ENCODE measurements at regions not wholly inside any gene's neighbourhood (a gene's known extent, or its start where the extent isn't known, plus 50 kb on each side); places are given as distances from the start of the nearest gene placed in this dataset.

DNA sequence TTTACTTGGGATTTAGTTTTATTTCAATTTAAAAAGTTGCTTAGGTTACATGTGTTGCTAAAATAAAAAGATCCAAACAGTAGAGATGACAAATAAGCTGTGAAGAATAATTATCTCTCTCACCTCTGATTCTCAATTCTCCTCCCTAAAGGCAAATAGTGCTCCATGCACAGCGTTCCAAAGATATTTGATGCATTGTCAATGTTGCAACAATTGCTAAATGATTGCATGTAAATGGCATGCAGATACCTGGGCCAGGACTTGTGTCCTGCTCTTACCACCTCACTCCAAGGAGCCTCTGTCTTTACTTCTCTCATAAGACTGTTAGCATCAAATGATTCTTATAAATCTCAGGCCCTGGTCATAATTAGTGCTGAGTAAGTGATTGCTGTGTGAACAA, 217.7 kb downstream of the SEC23IP start:
- TF ChIP-seq, protein P1, sequence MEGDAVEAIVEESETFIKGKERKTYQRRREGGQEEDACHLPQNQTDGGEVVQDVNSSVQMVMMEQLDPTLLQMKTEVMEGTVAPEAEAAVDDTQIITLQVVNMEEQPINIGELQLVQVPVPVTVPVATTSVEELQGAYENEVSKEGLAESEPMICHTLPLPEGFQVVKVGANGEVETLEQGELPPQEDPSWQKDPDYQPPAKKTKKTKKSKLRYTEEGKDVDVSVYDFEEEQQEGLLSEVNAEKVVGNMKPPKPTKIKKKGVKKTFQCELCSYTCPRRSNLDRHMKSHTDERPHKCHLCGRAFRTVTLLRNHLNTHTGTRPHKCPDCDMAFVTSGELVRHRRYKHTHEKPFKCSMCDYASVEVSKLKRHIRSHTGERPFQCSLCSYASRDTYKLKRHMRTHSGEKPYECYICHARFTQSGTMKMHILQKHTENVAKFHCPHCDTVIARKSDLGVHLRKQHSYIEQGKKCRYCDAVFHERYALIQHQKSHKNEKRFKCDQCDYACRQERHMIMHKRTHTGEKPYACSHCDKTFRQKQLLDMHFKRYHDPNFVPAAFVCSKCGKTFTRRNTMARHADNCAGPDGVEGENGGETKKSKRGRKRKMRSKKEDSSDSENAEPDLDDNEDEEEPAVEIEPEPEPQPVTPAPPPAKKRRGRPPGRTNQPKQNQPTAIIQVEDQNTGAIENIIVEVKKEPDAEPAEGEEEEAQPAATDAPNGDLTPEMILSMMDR (conservative IDR thresholded peaks at IDR 0.05; ENCODE audit: low read length) = no peak
- no peak for TF ChIP-seq EZH2phosphoT487 (IDR thresholded peaks at IDR 0.05; ENCODE audit: borderline replicate concordance, low read depth, low read length)
